Fibroblast of mammary gland (primary cell): ENCODE measurements at regions not wholly inside any gene's neighbourhood (a gene's known extent, or its start where the extent isn't known, plus 50 kb on each side); places are given as distances from the start of the nearest gene placed in this dataset.

Source experiments
- DNase-seq: peaks from one replicate; pipeline ENCODE4 v3.0.0-alpha.2; 2010; ENCODE audit warnings: low read depth
- H3K4me3 ChIP-seq: 2 replicates; pipeline ENCODE4 v1.5.1; 2011; ENCODE audit warnings: low read depth, mild to moderate bottlenecking, low read length, moderate library complexity; ENCODE audit not compliant: control insufficient read depth
- CTCF ChIP-seq: conservative IDR thresholded peaks from 2 replicates; pipeline ENCODE4 v1.5.1; 2011; ENCODE audit warnings: low read depth, low read length, inconsistent platforms; ENCODE audit not compliant: control insufficient read depth, insufficient read depth

- TF ChIP-seq CTCF = no peak
- no peak for DNase-seq
These were observed 50.5 kb upstream of the PAK5 start for GRCh38 chr20:9889270-9889981.

More at GRCh38 chr20:9889270-9889981, 50.5 kb upstream of the PAK5 start:
- H3K4me3 ChIP-seq = no peak overlapping the region
